Osteocyte (in vitro differentiated cells): ENCODE measurements at regions not wholly inside any gene's neighbourhood (a gene's known extent, or its start where the extent isn't known, plus 50 kb on each side); places are given as distances from the start of the nearest gene placed in this dataset.

ENCODE experiments used
- DNase-seq: peaks from one replicate; pipeline ENCODE4 v3.0.0; 2021; ENCODE audit warnings: mixed read lengths; ENCODE audit not compliant: unreplicated experiment; ENCODE audit errors: extremely low spot score
- H3K27ac Mint-ChIP-seq: one replicate; pipeline ENCODE4 v1.8.0; 2021; ENCODE audit warnings: mild to moderate bottlenecking, mixed read lengths; ENCODE audit not compliant: unreplicated experiment
- H3K27me3 Mint-ChIP-seq: one replicate; pipeline ENCODE4 v1.8.0; 2021; ENCODE audit warnings: mixed read lengths; ENCODE audit not compliant: unreplicated experiment
- H3K36me3 Mint-ChIP-seq: one replicate; pipeline ENCODE4 v1.8.0; 2021; ENCODE audit warnings: mixed read lengths; ENCODE audit not compliant: unreplicated experiment
- H3K4me1 Mint-ChIP-seq: one replicate; pipeline ENCODE4 v1.8.0; 2021; ENCODE audit warnings: mixed read lengths; ENCODE audit not compliant: unreplicated experiment
- H3K4me3 Mint-ChIP-seq: one replicate; pipeline ENCODE4 v1.8.0; 2021; ENCODE audit warnings: mild to moderate bottlenecking, moderate library complexity, mixed read lengths; ENCODE audit not compliant: unreplicated experiment
- H3K9me3 Mint-ChIP-seq: one replicate; pipeline ENCODE4 v1.8.0; 2021; ENCODE audit warnings: mixed read lengths; ENCODE audit not compliant: unreplicated experiment
- TF ChIP-seq, protein P1 (sequence below): fragments of 200-600 bp; sonication (generic); IDR thresholded peaks from 2 replicates; pipeline ENCODE4 v1.5.0; 2021; ENCODE audit warnings: antibody characterized with exemption, mild to moderate bottlenecking, moderate library complexity

- TF ChIP-seq, protein P1, sequence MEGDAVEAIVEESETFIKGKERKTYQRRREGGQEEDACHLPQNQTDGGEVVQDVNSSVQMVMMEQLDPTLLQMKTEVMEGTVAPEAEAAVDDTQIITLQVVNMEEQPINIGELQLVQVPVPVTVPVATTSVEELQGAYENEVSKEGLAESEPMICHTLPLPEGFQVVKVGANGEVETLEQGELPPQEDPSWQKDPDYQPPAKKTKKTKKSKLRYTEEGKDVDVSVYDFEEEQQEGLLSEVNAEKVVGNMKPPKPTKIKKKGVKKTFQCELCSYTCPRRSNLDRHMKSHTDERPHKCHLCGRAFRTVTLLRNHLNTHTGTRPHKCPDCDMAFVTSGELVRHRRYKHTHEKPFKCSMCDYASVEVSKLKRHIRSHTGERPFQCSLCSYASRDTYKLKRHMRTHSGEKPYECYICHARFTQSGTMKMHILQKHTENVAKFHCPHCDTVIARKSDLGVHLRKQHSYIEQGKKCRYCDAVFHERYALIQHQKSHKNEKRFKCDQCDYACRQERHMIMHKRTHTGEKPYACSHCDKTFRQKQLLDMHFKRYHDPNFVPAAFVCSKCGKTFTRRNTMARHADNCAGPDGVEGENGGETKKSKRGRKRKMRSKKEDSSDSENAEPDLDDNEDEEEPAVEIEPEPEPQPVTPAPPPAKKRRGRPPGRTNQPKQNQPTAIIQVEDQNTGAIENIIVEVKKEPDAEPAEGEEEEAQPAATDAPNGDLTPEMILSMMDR, result no peak
- Mint-ChIP-seq H3K27me3 (no peaks in the 10 kb centered on the region), H3K9me3 (no peaks in the 10 kb centered on the region), H3K4me3 (no peak overlapping the region), H3K36me3 (no peaks in the 10 kb centered on the region), H3K27ac (no peak overlapping the region), H3K4me1 (no peaks in the 10 kb centered on the region)
- DNase-seq, result no peak
Observed at GRCh38 chr12:90321369-90321768, 612.7 kb upstream of the ATP2B1 start.

DNA sequence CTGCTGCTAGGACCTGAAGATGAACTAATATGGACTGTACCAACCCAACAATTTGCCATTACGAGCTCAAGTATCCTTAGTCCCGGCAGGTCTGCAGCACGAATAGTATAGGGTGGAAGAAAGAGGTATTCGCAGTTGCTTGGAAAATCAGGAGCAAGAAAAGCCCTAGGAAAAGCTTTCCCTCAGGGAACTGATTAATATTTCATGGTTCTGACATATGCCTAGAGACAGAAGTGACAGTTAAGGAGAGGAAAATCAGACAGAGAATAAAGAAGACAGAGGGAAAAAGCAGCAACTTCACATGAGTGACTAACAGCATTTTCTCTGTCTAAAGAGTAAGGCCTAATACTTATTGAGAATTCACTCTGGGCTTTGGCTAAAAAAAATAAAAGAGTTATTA lies 602.9 kb upstream of the ATP2B1 start:
- TF ChIP-seq, protein P1, result no peak
- H3K4me3 Mint-ChIP-seq, result no peak overlapping the region
- no peak overlapping the region for H3K27ac Mint-ChIP-seq
- H3K9me3 Mint-ChIP-seq, result no peaks in the 10 kb centered on the region
- H3K36me3 Mint-ChIP-seq, result no peaks in the 10 kb centered on the region
- DNase-seq, result no peak
- H3K27me3 Mint-ChIP-seq, result no peaks in the 10 kb centered on the region
- H3K4me1 Mint-ChIP-seq, result no peaks in the 10 kb centered on the region

GRCh38 chr12:90305379-90305778 lies 596.7 kb upstream of the ATP2B1 start:
- no peaks in the 10 kb centered on the region for H3K27me3 Mint-ChIP-seq
- no peak overlapping the region for H3K27ac Mint-ChIP-seq
- no peak overlapping the region for H3K4me3 Mint-ChIP-seq
- H3K36me3 Mint-ChIP-seq, result no peaks in the 10 kb centered on the region
- H3K4me1 Mint-ChIP-seq, result peaks cover 24% of the 10 kb centered on the region
- no peaks in the 10 kb centered on the region for H3K9me3 Mint-ChIP-seq
- no peak for DNase-seq
- TF ChIP-seq, protein P1, result no peak

- no peaks in the 10 kb centered on the region for H3K27me3 Mint-ChIP-seq
- no peak overlapping the region for H3K4me3 Mint-ChIP-seq
- no peak overlapping the region for H3K27ac Mint-ChIP-seq
- H3K36me3 Mint-ChIP-seq, result no peaks in the 10 kb centered on the region
- H3K9me3 Mint-ChIP-seq, result no peaks in the 10 kb centered on the region
- no peak for DNase-seq
- H3K4me1 Mint-ChIP-seq, result peaks cover 31% of the 10 kb centered on the region
- TF ChIP-seq, protein P1, result no peak
Observed at GRCh38 chr12:90304231-90304630, 595.6 kb upstream of the ATP2B1 start.

GRCh38 chr12:90303771-90304170 lies 595.1 kb upstream of the ATP2B1 start:
- no peak overlapping the region for H3K4me3 Mint-ChIP-seq

More at GRCh38 chr12:90303771-90304170, 595.1 kb upstream of the ATP2B1 start:
- H3K9me3 Mint-ChIP-seq, result no peaks in the 10 kb centered on the region
- no peak for DNase-seq
- no peaks in the 10 kb centered on the region for H3K27me3 Mint-ChIP-seq
- H3K4me1 Mint-ChIP-seq, result peaks cover 35% of the 10 kb centered on the region
- no peaks in the 10 kb centered on the region for H3K36me3 Mint-ChIP-seq
- TF ChIP-seq, protein P1, result no peak
- H3K27ac Mint-ChIP-seq, result peak overlapping the region; percentile 42
